GM19324 (cell line): ENCODE measurements at regions not wholly inside any gene's neighbourhood (a gene's known extent, or its start where the extent isn't known, plus 50 kb on each side); places are given as distances from the start of the nearest gene placed in this dataset.
"Not testable (repeated sequence)": the region's sequence is repeated elsewhere in the genome, so short reads cannot be mapped to it uniquely, and the experiment has no call there.

Experiments used
- ATAC-seq: cut with Tn5 transposase; IDR thresholded peaks from one replicate; pipeline ENCODE4 v1.9.1; 2021; ENCODE audit warnings: mild to moderate bottlenecking, moderate library complexity; ENCODE audit not compliant: unreplicated experiment, low FRiP score

- no peak for ATAC-seq
Measured at GRCh38 chr4:19194672-19195071, 1057.0 kb upstream of the SLIT2 start.

GRCh38 chr4:19193274-19193981, 1058.3 kb upstream of the SLIT2 start:
- ATAC-seq: no peak

DNA sequence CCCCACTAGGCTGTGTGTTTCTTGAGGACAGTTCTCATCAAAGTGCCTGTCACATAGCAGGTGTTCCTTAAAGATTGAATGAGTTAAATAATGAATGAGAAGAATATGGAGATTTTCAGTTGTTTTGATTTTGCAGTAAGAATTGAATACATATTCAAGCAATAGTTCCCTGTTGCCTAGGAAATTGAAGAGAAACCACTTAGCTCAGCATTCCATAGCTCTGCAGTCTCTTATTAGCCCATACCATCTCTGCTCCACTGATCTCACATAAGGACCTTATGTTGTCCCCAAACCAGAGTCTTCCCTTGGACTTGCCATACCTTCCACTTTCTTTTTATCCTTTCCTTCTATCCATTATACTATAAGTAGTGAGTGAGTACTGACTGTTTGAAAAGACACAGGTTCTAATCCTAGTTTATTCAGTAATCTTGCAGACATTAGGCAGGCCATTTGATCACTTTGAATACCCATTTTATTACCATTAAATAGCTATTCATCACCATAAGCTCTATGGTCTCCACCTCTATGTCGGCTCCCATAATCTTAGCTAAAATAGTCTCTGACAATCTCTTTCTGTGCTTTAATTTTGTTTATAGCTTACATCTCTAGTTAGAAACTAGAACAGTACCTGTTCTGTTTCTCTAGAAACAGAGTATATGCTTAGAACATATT, 1059.6 kb upstream of the SLIT2 start:
- no peak for ATAC-seq

GRCh38 chr4:19187691-19188090, 1064.0 kb upstream of the SLIT2 start:
- no peak for ATAC-seq

- ATAC-seq: no peak
Measured at GRCh38 chr4:19187096-19187495, 1064.6 kb upstream of the SLIT2 start.

DNA sequence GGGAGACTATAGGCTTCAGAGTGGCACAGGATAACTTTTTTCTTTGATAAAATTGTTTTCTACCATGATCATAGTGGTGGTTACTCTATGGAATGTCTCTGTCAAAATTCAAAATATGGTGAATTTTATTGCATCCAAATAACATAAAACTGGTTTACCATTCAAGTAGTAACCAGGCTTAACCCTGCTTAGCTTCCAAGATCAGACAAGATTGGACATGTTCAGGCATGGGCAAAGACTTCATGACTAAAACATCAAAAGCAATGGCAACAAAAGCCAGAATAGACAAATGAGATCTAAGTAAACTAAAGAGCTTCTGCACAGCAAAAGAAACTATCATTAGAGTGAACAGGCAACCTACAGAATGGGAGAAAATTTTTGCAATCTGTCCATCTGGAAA, 1070.1 kb upstream of the SLIT2 start:
- not testable (repeated sequence) for ATAC-seq

DNA sequence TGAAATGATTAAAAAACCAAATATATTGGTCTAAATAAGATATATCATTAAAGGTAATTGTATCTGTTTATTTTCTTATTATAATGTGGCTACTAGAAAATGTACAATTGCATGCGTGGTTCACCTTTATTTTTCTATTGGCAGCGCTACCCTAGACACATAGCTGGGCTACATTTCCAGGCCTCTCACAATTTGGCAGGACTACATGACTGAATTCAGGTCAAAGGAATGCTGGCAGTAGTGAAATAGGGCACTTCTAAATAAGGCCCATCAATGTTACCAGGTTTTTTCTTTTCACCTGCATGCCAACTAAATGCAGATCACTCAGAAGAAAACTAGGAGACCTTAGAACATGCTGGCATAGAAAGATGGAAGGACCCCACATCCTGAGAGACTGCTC, 1072.9 kb upstream of the SLIT2 start:
- ATAC-seq: no peak

DNA sequence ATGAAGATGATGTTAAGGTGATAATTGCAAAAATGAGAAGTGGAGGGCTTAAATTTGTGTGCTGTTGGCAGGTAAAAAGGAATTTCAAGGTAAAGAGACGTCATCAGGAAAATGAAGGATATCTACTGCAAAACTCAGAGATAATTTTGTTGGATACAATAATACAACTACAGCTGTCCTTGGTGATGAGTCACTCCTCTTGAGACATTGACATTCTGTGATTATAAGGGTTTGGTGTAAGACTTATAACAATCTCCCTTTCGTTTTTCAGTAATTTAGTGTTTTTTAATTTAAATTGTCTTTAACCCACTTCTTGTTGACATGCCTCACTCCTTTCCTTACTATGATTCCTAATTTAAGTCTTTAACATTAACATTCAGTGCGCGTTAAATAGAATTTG, 1074.1 kb upstream of the SLIT2 start:
- no peak for ATAC-seq

DNA sequence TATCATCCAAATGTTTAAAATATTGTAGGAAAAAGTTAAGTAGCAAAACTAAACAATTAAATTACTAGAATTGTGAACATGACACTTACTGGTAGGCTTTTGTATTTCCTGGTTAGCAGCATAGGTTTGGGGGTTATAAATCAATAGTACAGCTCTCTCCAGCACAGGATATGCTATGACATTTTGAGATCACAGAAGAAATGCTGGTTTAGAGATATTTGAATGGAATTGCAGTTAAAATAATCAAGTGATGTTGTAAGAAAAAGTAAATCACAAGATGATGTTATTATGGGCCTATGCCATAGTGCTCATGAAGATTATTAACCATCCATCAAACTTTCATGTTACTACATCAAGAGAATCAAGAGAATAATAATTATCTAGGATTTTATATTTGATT, 1079.9 kb upstream of the SLIT2 start:
- ATAC-seq: no peak

DNA sequence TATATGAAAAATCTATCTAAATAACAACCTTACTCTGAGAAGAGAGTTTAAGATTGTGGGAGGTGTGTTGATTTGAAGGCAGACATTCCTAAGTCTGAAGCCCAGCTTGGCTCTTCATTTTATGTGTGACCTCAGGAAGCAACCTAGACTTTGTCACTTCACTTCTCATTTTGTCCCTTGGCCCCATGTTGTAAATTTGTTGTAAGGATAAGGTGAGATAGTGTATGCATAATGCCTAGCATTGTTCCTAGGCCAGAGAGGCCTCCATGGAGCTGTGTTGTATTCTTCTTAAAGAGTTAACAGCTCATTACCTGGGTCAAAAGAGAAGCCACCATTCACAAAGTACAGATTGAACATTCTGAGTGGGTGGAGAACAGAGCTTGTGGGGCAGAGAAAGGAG, 1084.4 kb upstream of the SLIT2 start:
- no peak for ATAC-seq

GRCh38 chr4:19164334-19164733, 1087.4 kb upstream of the SLIT2 start:
- no peak for ATAC-seq

DNA sequence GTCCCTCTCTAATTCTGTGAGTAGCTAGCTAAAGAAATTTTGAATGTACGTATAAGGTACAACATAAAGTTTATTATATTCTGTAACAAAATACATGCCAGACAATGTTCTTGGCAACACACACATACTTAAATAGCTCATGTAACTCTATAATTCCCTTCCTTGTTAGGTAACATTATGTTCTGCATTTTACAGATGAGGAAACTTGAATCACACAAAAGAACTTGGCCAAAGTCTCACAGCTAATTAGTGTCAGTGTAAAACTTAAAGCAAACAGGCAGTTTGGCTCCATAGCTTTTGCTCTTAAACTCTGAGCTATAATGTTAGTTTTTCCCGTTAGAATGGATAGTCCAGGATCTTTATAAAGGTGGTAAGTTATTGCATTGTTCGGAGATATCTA, 1091.8 kb upstream of the SLIT2 start:
- ATAC-seq: no peak

GRCh38 chr4:19158107-19158809, 1093.4 kb upstream of the SLIT2 start:
- ATAC-seq: no peak

DNA sequence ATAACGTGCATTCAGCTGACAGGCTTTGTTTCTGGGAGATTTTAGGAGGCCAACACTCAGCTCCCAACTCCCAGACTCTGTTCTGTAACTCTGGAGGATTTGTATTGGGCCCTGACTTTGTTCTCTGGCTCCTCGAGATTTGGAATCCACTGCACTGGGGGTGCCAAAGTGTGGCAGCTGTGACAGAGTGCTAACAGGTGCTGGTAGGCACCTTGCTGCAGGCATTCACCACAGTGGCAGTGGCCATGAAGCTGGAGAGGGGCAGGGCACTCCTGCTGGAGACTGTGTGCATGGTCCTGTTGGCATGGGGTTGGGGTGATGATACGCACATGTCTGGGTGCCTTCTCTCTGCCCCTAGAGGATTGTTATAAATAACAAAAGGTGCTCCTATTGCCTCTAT, 1094.9 kb upstream of the SLIT2 start:
- ATAC-seq: no peak

GRCh38 chr4:19155568-19155967, 1096.1 kb upstream of the SLIT2 start:
- no peak for ATAC-seq

GRCh38 chr4:19154267-19154666, 1097.4 kb upstream of the SLIT2 start:
- not testable (repeated sequence) for ATAC-seq

DNA sequence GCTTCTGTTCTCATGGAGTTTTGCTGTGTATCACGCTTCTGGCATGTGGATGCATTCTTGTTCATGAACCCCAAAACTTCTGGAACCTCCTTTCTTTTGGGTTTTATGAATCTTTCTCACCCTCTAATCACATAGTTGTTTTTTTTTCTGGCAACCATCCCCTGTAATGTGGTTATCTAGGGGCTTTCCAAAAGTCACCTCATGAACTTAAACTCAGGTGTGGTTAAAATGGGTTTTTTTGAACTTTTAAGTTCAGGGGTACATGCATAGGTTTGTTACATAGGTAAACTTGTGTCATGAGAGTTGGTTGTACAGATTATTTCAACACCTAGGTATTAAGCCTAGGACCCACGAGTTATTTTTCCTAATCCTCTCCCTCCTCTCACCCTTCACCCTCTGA, 1099.4 kb upstream of the SLIT2 start:
- ATAC-seq: no peak

DNA sequence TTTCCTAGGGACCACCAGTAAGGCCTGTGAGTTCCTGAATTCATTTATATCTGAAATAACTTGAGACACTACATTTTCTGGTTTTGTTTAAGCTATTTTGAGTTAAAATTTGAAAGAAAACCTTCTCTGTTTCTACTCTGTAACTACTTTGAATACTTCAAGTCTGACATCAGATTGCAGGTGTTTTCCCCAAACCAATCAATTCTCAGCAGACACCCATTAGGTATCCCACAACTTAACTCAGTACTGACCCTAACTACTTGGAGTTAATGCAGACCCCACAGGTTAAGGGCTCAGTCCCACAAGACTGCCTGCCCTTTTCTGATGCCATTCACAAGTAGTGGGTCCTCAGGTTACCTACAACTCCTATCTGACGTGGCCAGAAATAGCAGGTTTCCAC, 1100.0 kb upstream of the SLIT2 start:
- ATAC-seq: no peak

DNA sequence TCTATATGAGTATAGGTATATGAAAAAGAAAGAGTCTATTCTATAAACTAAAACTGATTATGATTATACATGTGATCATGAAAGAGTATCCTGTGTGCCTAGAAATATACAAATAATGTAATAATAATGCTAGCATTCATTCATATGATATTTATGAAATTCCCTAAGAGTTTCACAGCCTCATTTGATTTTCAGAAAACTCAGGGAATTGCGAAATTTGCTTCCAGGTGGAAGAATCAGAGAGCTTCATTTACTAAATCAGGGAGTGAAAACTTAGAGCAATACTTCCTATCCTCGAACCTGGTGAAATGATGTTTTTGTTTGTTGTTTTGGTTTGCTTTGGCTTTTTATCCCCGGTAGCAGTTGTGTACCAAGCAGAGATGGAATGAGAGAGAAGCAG, 1105.7 kb upstream of the SLIT2 start:
- no peak for ATAC-seq

DNA sequence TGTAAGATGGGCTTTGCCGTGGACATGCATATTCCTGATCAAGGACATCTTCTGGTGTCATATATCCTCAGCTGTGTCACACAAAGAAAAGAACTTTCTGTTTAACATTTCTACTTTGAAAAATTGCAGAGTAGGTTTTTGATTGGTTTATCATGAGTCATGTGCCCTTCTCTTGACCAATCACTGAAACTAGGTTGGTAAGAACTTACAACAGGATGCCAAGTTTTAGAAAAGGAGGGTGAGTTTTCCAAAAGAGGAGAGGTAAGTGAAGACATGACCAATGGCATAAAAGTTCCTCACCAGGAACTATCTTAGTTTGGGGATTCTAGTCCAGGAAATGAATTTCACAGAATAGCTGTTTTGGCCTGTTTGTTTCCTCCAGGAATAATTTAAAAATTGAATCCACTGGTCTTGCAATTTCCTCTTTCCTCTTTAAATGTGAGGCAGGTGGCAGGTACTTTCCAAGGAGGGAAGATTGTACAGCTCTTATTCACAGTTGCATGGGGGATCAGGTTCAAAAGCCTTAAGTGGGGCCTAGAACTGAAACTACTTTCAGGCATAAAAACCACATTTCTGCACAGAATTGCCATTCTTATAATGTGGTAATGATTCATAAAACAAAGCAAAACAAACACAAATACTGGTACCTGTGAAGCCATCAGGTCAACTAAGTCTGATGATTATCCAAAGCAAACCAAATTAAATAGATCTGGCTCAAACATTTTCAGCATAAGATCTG, 1114.5 kb upstream of the LCORL start:
- ATAC-seq: no peak

- no peak for ATAC-seq
Measured at GRCh38 chr4:19134685-19135084, 1113.1 kb upstream of the LCORL start.
